ENCODE measurements at regions not wholly inside any gene's neighbourhood (a gene's known extent, or its start where the extent isn't known, plus 50 kb on each side); places are given as distances from the start of the nearest gene placed in this dataset.
"Not testable (repeated sequence)": the region's sequence is repeated elsewhere in the genome, so short reads cannot be mapped to it uniquely, and the experiment has no call there.

DNA sequence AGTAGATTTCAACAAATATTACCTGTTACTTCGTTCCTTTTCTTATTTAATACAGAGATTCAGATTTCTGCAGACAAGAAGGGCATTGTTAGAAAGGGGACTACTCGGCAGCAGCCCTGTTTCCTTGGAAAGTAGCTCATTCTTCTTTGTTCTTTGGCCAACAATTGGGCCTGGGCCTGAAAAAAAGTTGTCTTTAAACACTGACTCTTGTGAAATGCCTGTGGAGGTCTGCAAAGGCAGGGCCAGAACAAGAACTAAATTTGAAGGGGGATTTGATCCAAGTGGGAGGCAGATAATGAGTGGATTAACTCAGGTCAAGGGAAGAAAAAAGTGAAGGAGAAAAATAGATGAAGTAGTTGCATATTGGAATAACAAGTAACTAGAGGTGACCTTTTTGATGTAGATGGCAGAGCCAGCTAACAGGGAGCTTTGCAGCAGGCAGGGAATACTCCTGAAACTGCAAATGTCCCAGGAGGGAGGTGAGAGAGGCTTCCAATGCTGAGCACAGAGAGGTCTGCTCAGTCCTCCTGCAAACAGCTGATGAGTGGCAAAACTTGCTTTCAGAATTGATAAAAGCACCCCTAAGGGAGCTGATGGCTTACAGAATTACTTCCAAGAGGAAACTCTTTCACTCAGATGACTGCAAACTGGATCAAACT lies 393.2 kb upstream of the HS3ST1 start:
- Mint-ChIP-seq H3K4me3 (no peak overlapping the region), H3K36me3 (ENCODE audit: insufficient read depth in 2 of 2) (no peaks in the 10 kb centered on the region), H3K27me3 (ENCODE audit: low read depth) (no peaks in the 10 kb centered on the region), H3K27ac (no peak overlapping the region), H3K9me3 (peaks cover 4 to 7% of the 10 kb centered on the region in 2 donors), H3K4me1 (ENCODE audit: low read depth) (no peaks in the 10 kb centered on the region)
- no peak for DNase-seq
- ATAC-seq (replicated peaks in 1 of 2) = no peak

DNA sequence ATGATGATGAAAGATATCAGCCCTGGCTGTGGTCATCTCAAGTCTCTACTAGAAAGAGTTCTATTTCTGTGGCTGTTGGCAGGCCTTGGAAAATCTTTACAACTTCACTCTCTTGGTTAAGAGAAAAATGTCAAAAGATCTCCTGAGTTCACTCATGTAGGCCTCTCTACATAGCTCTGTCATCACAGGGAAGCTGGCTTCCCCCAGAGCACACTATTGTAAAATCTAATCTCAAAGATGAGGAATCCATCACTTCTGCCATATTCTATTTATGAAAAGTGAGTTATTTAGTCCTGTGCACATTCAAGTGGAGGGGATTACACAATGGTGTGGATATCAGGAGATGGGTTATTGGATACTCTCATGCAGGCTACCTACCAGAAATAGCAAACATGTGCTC lies 388.4 kb upstream of the HS3ST1 start:
- DNase-seq (no peak), ATAC-seq (replicated peaks in 1 of 2) (no peak)
- no peaks in the 10 kb centered on the region for H3K4me1 Mint-ChIP-seq (ENCODE audit: low read depth)
- no peak overlapping the region for H3K4me3 Mint-ChIP-seq
- no peaks in the 10 kb centered on the region for H3K9me3 Mint-ChIP-seq
- no peaks in the 10 kb centered on the region for H3K36me3 Mint-ChIP-seq (ENCODE audit: insufficient read depth in 2 of 2)
- H3K27ac Mint-ChIP-seq = no peak overlapping the region
- H3K27me3 Mint-ChIP-seq (ENCODE audit: low read depth) = no peaks in the 10 kb centered on the region

DNA sequence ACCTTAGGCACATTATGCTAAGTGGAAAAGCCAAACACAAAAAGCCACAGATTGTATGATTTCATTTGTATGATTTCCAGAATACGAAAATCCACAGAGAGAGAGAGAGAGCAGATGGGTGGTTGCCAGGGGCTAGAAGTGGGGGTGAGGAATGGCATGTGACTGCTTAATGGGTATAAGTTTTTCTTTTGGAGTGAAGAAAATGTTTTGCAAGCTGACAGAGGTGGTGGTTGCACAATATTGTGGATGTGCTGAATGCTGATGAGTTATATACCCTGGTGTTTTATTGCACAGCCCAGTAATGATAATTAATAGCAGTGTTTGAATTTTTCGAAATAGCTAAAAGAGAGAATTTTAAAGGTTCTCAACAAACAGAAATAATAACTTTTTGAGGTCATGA lies 386.1 kb upstream of the HS3ST1 start:
- ATAC-seq (replicated peaks in 1 of 2) = no peak
- H3K4me1 Mint-ChIP-seq (ENCODE audit: low read depth) = no peaks in the 10 kb centered on the region

DNA sequence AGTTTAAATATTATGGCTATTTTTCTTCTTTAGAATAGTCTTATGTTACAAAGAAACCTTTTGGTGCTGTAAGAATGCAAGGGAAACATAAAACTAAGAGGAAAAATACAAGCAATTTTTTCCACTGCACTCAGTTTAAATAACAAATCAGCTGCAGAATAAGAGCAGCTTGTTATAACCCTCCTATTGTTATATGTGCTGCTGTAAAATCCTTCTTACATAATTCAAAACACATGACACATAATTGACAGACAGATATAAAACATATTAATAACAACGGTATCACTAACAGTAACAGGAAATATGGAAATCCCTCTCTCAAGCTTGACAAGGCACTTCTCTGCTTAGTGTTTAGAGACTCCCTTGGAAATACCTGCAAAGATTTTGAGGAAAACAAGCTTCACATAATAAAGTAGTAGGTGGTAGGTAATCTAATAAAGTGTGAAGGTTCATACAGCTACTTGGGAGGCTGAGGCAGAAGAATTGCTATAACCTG lies 385.3 kb upstream of the HS3ST1 start:
- H3K27ac Mint-ChIP-seq = no peak overlapping the region
- H3K9me3 Mint-ChIP-seq = no peaks in the 10 kb centered on the region
- H3K36me3 Mint-ChIP-seq (ENCODE audit: insufficient read depth in 2 of 2) = no peaks in the 10 kb centered on the region
- no peak overlapping the region for H3K4me3 Mint-ChIP-seq
- no peaks in the 10 kb centered on the region for H3K27me3 Mint-ChIP-seq (ENCODE audit: low read depth)
- no peak for DNase-seq
- ATAC-seq (replicated peaks in 1 of 2) = no peak
- H3K4me1 Mint-ChIP-seq (ENCODE audit: low read depth) = no peaks in the 10 kb centered on the region

More for the DNA sequence above, 386.1 kb upstream of the HS3ST1 start:
- no peaks in the 10 kb centered on the region for H3K36me3 Mint-ChIP-seq (ENCODE audit: insufficient read depth in 2 of 2)
- no peaks in the 10 kb centered on the region for H3K27me3 Mint-ChIP-seq (ENCODE audit: low read depth)
- H3K9me3 Mint-ChIP-seq = no peaks in the 10 kb centered on the region
- H3K4me3 Mint-ChIP-seq = no peak overlapping the region
- no peak overlapping the region for H3K27ac Mint-ChIP-seq
- no peak for DNase-seq

DNA sequence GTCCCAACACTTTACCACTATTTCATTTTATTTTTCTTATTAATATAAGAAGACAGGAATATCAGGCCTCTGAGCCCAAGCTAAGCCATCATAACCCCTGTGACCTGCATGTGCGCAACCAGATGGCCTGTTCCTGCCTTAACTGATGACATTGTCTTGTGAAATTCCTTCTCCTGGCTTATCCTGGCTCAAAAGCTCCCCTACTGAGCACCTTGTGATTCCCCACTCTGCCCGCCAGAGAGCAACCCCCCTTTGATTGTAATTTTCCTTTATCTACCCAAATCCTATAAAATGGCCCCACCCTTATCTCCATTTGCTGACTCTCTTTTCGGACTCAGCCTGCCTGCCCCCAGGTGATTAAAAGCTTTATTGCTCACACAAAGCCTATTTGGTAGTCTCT lies 382.8 kb upstream of the HS3ST1 start:
- ATAC-seq (replicated peaks in 1 of 2); H3K9me3 Mint-ChIP-seq; H3K4me1 Mint-ChIP-seq (ENCODE audit: low read depth); H3K27ac Mint-ChIP-seq; H3K4me3 Mint-ChIP-seq; DNase-seq; H3K27me3 Mint-ChIP-seq (ENCODE audit: low read depth); H3K36me3 Mint-ChIP-seq (ENCODE audit: insufficient read depth in 2 of 2): not testable (repeated sequence)

DNA sequence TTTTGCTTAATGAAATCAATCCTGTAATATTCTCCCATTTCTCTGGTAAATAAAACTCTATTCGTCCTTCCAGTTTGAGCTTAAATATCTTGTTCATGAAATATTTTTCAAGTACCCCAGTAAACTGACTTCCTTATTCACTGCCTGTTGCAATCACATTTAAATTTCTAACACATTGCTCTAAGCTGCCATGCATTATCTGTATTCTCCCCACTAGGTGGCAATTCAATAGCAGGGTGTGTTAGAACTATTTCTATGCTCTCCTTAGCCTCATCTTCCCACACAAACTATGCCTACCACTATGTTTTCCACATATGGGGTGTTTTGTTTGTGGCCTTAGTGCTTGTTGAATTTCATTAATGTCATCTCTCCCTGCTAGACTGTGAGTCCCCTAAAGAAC lies 377.1 kb upstream of the HS3ST1 start:
- H3K4me1 Mint-ChIP-seq (ENCODE audit: low read depth) = no peaks in the 10 kb centered on the region
- H3K27ac Mint-ChIP-seq = no peak overlapping the region
- no peaks in the 10 kb centered on the region for H3K27me3 Mint-ChIP-seq (ENCODE audit: low read depth)
- ATAC-seq (replicated peaks in 1 of 2) (no peak), DNase-seq (no peak)
- H3K36me3 Mint-ChIP-seq (ENCODE audit: insufficient read depth in 2 of 2) = no peaks in the 10 kb centered on the region
- no peaks in the 10 kb centered on the region for H3K9me3 Mint-ChIP-seq
- no peak overlapping the region for H3K4me3 Mint-ChIP-seq

DNA sequence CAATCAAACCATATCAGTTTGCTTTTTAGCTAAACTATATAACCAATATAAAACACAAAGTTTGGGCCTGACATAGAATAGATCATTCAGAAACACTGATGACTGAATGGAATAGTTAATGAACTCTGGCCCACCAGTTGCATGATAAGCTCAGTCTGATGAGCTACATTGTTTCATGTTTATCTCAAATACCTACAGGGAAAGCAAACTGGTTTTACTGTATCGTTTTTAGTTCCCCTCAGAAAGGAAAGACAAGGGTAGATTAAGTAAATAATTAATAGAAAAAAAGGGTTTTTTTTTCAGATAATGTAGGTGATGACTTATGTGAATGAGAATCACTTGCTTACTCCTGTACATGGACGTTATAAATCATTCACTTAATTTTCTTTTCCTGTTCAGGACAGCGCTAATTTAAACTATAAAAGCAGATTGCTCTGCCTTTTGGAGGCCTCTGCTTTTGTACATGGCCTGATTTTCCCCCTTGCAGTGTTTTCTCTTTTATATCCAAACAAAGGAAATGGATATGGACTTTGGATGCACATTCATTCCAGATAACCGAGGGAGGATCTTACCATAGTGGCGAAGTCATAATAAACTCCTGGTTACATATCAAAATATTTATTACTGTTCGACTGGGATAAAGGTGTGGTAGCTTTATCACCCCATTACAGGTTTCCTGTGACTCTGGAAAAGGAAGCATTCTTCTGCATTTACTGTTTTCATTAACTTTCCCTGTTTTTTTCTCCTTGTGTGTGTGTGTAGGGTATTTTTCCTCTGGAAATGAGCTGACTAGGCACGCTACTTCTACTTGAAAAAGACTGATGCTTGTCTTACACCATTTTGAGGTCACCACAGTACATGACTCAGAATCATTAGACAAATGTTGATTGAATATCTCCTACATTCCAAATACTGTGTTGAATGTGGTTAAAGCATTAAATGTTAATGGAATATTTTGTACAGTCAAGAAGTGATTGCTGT lies 373.1 kb upstream of the HS3ST1 start:
- Mint-ChIP-seq H3K4me3 (no peak overlapping the region), H3K36me3 (ENCODE audit: insufficient read depth in 2 of 2) (no peaks in the 10 kb centered on the region), H3K27ac (no peak overlapping the region)

DNA sequence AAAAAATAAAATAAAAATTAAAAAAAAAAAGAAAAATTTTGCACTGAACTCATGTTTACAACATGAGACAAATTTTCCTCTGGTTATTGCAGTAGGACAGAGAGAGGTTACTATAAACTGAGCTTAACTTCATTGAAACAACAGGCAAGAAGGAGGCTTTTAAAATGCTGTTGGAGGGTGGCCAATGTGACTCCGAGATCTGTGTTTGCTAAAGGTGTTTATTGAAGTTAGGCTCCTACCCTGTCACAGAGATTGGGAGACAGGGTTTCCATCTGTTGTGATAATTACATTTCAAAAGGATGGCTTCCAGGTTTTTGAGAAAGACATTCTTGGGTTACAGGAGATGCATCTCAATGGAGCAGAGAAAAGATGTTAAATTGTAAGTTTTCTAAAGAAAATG lies 370.5 kb upstream of the HS3ST1 start:
- no peaks in the 10 kb centered on the region for H3K27me3 Mint-ChIP-seq (ENCODE audit: low read depth)
- H3K9me3 Mint-ChIP-seq = no peaks in the 10 kb centered on the region
- DNase-seq (no peak), ATAC-seq (replicated peaks in 1 of 2) (no peak)
- no peaks in the 10 kb centered on the region for H3K36me3 Mint-ChIP-seq (ENCODE audit: insufficient read depth in 2 of 2)
- H3K27ac Mint-ChIP-seq = no peak overlapping the region
- no peaks in the 10 kb centered on the region for H3K4me1 Mint-ChIP-seq (ENCODE audit: low read depth)
- no peak overlapping the region for H3K4me3 Mint-ChIP-seq

More for the DNA sequence above, 373.1 kb upstream of the HS3ST1 start:
- ATAC-seq (replicated peaks in 1 of 2) = no peak
- H3K4me1 Mint-ChIP-seq (ENCODE audit: low read depth) = no peaks in the 10 kb centered on the region
- H3K27me3 Mint-ChIP-seq (ENCODE audit: low read depth) = no peaks in the 10 kb centered on the region
- no peak for DNase-seq
- no peaks in the 10 kb centered on the region for H3K9me3 Mint-ChIP-seq

DNA sequence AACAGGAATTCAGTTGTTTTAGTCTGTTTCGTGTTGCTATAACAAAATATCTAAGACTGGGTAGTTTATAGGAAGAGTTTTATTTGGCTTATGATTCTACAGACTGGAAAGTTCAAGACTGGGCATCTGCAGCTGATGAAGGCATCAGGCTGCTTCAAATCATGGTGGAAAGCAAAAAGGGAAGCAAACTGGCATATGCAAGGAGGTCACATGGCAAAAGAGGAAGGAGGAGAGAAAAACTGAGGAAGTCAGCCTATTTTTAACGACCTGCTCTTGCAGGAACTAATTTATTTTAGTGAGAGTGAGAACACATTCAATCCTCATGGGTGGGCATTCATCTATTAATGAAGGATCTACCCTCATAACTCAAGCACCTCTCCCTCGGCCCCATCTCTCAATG lies 363.1 kb upstream of the HS3ST1 start:
- H3K27me3 Mint-ChIP-seq (ENCODE audit: low read depth) = no peaks in the 10 kb centered on the region
- no peaks in the 10 kb centered on the region for H3K36me3 Mint-ChIP-seq (ENCODE audit: insufficient read depth in 2 of 2)
- no peak overlapping the region for H3K27ac Mint-ChIP-seq
- H3K4me1 Mint-ChIP-seq (ENCODE audit: low read depth) = no peaks in the 10 kb centered on the region
- ATAC-seq (replicated peaks in 1 of 2) (no peak), DNase-seq (no peak)
- H3K9me3 Mint-ChIP-seq = peaks cover 0 to 2% of the 10 kb centered on the region in 2 donors
- no peak overlapping the region for H3K4me3 Mint-ChIP-seq

DNA sequence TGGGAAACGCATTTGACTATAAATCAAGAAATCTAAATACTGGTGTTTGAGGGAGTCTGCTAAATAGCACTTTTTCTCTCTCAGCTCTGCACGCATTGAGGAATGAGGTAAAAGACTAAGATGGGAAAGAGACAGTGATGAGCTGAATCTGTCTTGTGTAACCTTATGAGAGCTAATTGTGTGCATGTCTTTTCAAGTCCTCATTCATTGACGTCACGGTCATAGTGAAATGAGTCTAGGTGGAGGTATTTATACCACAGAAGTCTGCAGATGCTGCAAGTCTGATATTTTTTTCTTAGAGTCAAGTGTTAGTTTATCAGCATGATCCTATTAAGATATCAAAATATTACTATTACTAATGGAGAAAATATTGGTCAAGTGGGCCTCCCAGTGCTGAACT lies 361.5 kb upstream of the HS3ST1 start:
- no peak overlapping the region for H3K4me3 Mint-ChIP-seq
- no peak for DNase-seq
- H3K9me3 Mint-ChIP-seq = peaks cover 0 to 2% of the 10 kb centered on the region in 2 donors
- no peaks in the 10 kb centered on the region for H3K4me1 Mint-ChIP-seq (ENCODE audit: low read depth)
- no peak for ATAC-seq (replicated peaks in 1 of 2)
- H3K27me3 Mint-ChIP-seq (ENCODE audit: low read depth) = no peaks in the 10 kb centered on the region
- H3K27ac Mint-ChIP-seq = no peak overlapping the region
- H3K36me3 Mint-ChIP-seq (ENCODE audit: insufficient read depth in 2 of 2) = no peaks in the 10 kb centered on the region

DNA sequence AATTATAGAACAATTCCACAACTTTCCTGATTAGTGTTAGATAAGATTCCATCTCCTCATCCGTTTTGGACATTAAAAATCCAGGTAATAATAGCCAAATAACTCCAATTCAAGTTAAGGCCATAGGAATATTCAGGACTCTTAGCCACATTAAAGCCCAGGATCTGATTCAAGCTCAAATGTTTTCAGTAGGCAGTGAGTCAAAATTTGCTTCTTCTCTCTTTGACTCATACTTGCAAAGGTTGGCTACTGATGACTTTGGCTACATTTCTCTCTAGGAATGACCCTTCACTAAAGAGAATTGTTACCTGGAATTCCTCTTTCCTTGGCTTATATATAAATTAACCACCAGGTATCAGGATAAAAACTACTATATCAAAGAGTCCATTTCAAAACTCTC lies 354.9 kb upstream of the HS3ST1 start:
- Mint-ChIP-seq H3K27ac (no peak overlapping the region), H3K9me3 (no peaks in the 10 kb centered on the region), H3K4me1 (ENCODE audit: low read depth) (no peaks in the 10 kb centered on the region), H3K27me3 (ENCODE audit: low read depth) (peaks cover 6% of the 10 kb centered on the region), H3K36me3 (ENCODE audit: insufficient read depth in 2 of 2) (no peaks in the 10 kb centered on the region), H3K4me3 (no peak overlapping the region)
- ATAC-seq (replicated peaks in 1 of 2) (no peak), DNase-seq (no peak)

DNA sequence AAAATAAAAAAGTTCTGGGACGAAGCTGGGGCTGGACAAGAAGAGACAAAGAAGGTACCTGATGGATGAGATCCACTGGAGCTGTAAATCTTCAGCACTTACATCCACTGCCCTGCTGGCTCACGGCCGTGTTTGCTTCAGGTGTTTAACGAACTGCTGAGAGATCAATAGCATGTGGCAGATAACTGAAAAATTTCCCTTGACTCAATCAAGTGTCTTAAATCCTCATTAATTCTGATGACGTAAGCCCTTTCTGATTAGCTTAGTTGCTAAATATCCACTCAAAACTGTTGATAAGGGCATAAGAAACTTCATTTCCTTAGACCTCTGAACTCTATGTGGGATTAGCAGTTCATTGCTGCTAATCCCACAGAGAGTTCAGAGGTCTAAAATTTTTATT lies 354.2 kb upstream of the HS3ST1 start:
- H3K4me3 Mint-ChIP-seq = no peak overlapping the region
- no peak overlapping the region for H3K27ac Mint-ChIP-seq
- peaks cover 6% of the 10 kb centered on the region for H3K27me3 Mint-ChIP-seq (ENCODE audit: low read depth)
- no peaks in the 10 kb centered on the region for H3K36me3 Mint-ChIP-seq (ENCODE audit: insufficient read depth in 2 of 2)
- ATAC-seq (replicated peaks in 1 of 2) (no peak), DNase-seq (no peak)
- H3K9me3 Mint-ChIP-seq = no peaks in the 10 kb centered on the region
- H3K4me1 Mint-ChIP-seq (ENCODE audit: low read depth) = no peaks in the 10 kb centered on the region

DNA sequence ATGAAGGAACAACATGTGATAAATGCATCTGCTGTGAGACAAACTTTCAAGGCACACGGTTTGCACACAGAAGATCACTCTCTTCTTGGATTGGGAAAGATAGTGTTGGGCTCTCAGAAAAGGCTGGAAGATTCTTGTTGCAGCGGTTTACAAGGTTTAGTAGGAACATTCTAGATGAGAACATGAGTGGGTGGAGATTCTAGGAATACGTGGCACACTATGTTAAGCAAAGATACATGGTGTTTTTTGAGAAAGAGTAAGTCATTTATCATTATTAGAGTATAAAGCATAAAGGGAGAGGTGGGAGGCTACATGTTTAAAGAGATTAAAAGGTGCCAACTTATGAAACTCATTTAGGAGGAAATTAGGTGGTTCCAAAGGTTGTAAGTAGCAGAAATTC lies 348.8 kb upstream of the HS3ST1 start:
- Mint-ChIP-seq H3K27ac (no peak overlapping the region), H3K4me1 (ENCODE audit: low read depth) (no peaks in the 10 kb centered on the region), H3K36me3 (ENCODE audit: insufficient read depth in 2 of 2) (no peaks in the 10 kb centered on the region), H3K9me3 (no peaks in the 10 kb centered on the region), H3K27me3 (ENCODE audit: low read depth) (peaks cover 6% of the 10 kb centered on the region), H3K4me3 (no peak overlapping the region)
- no peak for DNase-seq
- ATAC-seq (replicated peaks in 1 of 2) = no peak
